ENCODE measurements at regions not wholly inside any gene's neighbourhood (a gene's known extent, or its start where the extent isn't known, plus 50 kb on each side); places are given as distances from the start of the nearest gene placed in this dataset.

GRCh38 chr14:32014057-32014456, 63.0 kb upstream of the ARHGAP5 start:
- TF ChIP-seq POLR2AphosphoS5 (IDR thresholded peaks at IDR 0.05; ENCODE audit: low read depth, low read length) = no peak
- no peak for TF ChIP-seq RFX5 (IDR thresholded peaks at IDR 0.05; ENCODE audit: borderline replicate concordance, low read depth, low read length)
- no peak for TF ChIP-seq POLR2A (IDR thresholded peaks at IDR 0.05; ENCODE audit: control extremely low read depth in 1 of 2, low read depth in 2 of 2, low read length in 2 of 2)
- no peak for TF ChIP-seq KDM1A (IDR thresholded peaks at IDR 0.05; ENCODE audit: borderline replicate concordance, low read length)
- TF ChIP-seq EZH2 (IDR thresholded peaks at IDR 0.05; ENCODE audit: low read depth, low read length, severe bottlenecking) = no peak
- no peak for TF ChIP-seq EP300 (IDR thresholded peaks at IDR 0.05; ENCODE audit: borderline replicate concordance in 1 of 2, low read depth in 2 of 2, low read length in 2 of 2)
- no peak for TF ChIP-seq YY1 (IDR thresholded peaks at IDR 0.05; ENCODE audit: low read depth, low read length)
- TF ChIP-seq HDAC2 (IDR thresholded peaks at IDR 0.05; ENCODE audit: borderline replicate concordance in 1 of 2, low read depth in 2 of 2, low read length in 2 of 2) = no peak

Data from H1 (cell line).